OCI-LY3 (cell line): ENCODE measurements at regions not wholly inside any gene's neighbourhood (a gene's known extent, or its start where the extent isn't known, plus 50 kb on each side); places are given as distances from the start of the nearest gene placed in this dataset.

ENCODE experiments used
- H2AFZ ChIP-seq: fragments of 200-600, 300-600 bp; shearing (Covaris generic); 2 replicates; pipeline ENCODE4 v1.6.0; 2014; ENCODE audit warnings: antibody characterized with exemption, low read depth, low read length
- H3K27ac ChIP-seq: fragments of 200-600, 300-600 bp; sonication (generic); 2 replicates; pipeline ENCODE4 v1.5.1; 2014; ENCODE audit warnings: mild to moderate bottlenecking, low read length, moderate library complexity, mixed read lengths
- H3K27me3 ChIP-seq: fragments of 200-600, 300-600 bp; sonication (generic); 2 replicates; pipeline ENCODE4 v1.6.1; 2014; ENCODE audit warnings: low read depth, low read length, mixed read lengths
- H3K36me3 ChIP-seq: fragments of 200-600, 300-600 bp; sonication (generic); replicated peaks from 2 replicates; pipeline ENCODE3; 2014; ENCODE audit warnings: low read depth, low read length, mixed read lengths
- H3K4me1 ChIP-seq: fragments of 300-600, 200-600 bp; sonication (generic); 2 replicates; pipeline ENCODE4 v1.6.1; 2014; ENCODE audit warnings: low read length, mixed read lengths
- H3K4me2 ChIP-seq: fragments of 200-600, 300-600 bp; sonication (generic); 2 replicates; pipeline ENCODE4 v1.6.1; 2014; ENCODE audit warnings: low read length, mixed read lengths
- H3K4me3 ChIP-seq: fragments of 300-600, 200-600 bp; sonication (generic); 2 replicates; pipeline ENCODE4 v1.5.1; 2014; ENCODE audit warnings: antibody characterized with exemption, mild to moderate bottlenecking, low read length, moderate library complexity
- H3K79me2 ChIP-seq: fragments of 300-600, 200-600 bp; shearing (Covaris generic); 2 replicates; pipeline ENCODE4 v1.6.1; 2014; ENCODE audit warnings: mild to moderate bottlenecking, low read length, mixed read lengths
- H3K9ac ChIP-seq: fragments of 300-600, 200-600 bp; shearing (Covaris generic); 2 replicates; pipeline ENCODE4 v1.6.0; 2014; ENCODE audit warnings: mild to moderate bottlenecking, low read length, moderate library complexity
- H3K9me3 ChIP-seq: fragments of 200-600, 300-600 bp; shearing (Covaris generic); 2 replicates; pipeline ENCODE4 v1.6.1; 2014; ENCODE audit warnings: low read length, mixed read lengths; ENCODE audit not compliant: insufficient read depth
- H4K20me1 ChIP-seq: fragments of 200-600, 300-600 bp; sonication (generic); 2 replicates; pipeline ENCODE4 v1.6.1; 2016; ENCODE audit warnings: low read length, mixed read lengths; ENCODE audit not compliant: insufficient read depth
- CTCF ChIP-seq: fragments of 200-600, 300-600 bp; sonication (generic); IDR thresholded peaks from 2 replicates; pipeline ENCODE4 v1.5.1; 2014; ENCODE audit warnings: antibody characterized with exemption, low read length, low read depth
- EZH2phosphoT487 ChIP-seq: fragments of 200-600 bp; shearing (Covaris generic); IDR thresholded peaks from 2 replicates; pipeline ENCODE4 v1.6.1; 2018; ENCODE audit warnings: antibody characterized with exemption, mixed run types, low read depth

- H3K36me3 ChIP-seq: no peaks in the 10 kb centered on the region
These were observed 153.7 kb upstream of the TAC1 start for GRCh38 chr7:97578225-97578624.

DNA sequence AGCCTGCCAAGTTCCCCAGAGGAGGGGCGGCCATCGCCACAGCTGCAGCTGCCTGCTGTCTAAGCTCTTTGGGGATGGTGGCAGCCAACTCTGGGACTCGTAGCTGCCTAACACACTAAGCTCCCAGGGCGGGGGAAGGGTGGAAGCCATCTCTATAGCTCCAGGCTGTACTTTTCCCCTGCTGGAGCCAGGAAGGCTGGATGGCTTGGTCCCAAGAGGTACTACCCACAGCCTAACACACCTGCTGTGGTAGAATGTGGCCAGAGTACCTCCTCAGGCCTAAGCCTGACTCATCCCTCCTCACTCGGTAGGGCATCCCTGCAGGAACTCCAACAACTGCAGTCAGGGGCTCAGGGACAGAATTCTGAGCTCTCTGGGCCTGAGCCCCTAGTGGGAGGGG, 151.7 kb upstream of the TAC1 start:
- H3K9me3 ChIP-seq: no peaks in the 10 kb centered on the region
- no peak overlapping the region for H3K4me2 ChIP-seq
- no peaks in the 10 kb centered on the region for H3K4me1 ChIP-seq
- no peaks in the 10 kb centered on the region for H4K20me1 ChIP-seq
- H3K4me3 ChIP-seq: no peak overlapping the region
- no peak overlapping the region for H2AFZ ChIP-seq
- H3K27me3 ChIP-seq: no peaks in the 10 kb centered on the region
- H3K36me3 ChIP-seq: no peaks in the 10 kb centered on the region
- TF ChIP-seq CTCF: no peak
- TF ChIP-seq EZH2phosphoT487: no peak
- no peak overlapping the region for H3K27ac ChIP-seq
- H3K9ac ChIP-seq: no peak overlapping the region
- H3K79me2 ChIP-seq: no peaks in the 10 kb centered on the region

More at GRCh38 chr7:97578225-97578624, 153.7 kb upstream of the TAC1 start:
- TF ChIP-seq EZH2phosphoT487: no peak
- no peak for TF ChIP-seq CTCF
- Histone ChIP-seq H3K9ac (no peak overlapping the region), H3K4me2 (no peak overlapping the region), H3K9me3 (no peaks in the 10 kb centered on the region), H3K4me1 (no peaks in the 10 kb centered on the region), H2AFZ (no peak overlapping the region), H3K79me2 (no peaks in the 10 kb centered on the region), H4K20me1 (no peaks in the 10 kb centered on the region), H3K27ac (no peak overlapping the region), H3K27me3 (no peaks in the 10 kb centered on the region), H3K4me3 (no peak overlapping the region)

- no peaks in the 10 kb centered on the region for H4K20me1 ChIP-seq
- H3K9me3 ChIP-seq: no peaks in the 10 kb centered on the region
- TF ChIP-seq CTCF (no peak), EZH2phosphoT487 (no peak)
- no peak overlapping the region for H3K27ac ChIP-seq
- H3K27me3 ChIP-seq: peaks cover 12% of the 10 kb centered on the region
- no peak overlapping the region for H2AFZ ChIP-seq
- no peak overlapping the region for H3K4me3 ChIP-seq
- no peaks in the 10 kb centered on the region for H3K79me2 ChIP-seq
- no peaks in the 10 kb centered on the region for H3K4me1 ChIP-seq
- no peak overlapping the region for H3K4me2 ChIP-seq
- no peak overlapping the region for H3K9ac ChIP-seq
- no peaks in the 10 kb centered on the region for H3K36me3 ChIP-seq
These were observed 136.4 kb upstream of the TAC1 start for GRCh38 chr7:97595439-97595838.

DNA sequence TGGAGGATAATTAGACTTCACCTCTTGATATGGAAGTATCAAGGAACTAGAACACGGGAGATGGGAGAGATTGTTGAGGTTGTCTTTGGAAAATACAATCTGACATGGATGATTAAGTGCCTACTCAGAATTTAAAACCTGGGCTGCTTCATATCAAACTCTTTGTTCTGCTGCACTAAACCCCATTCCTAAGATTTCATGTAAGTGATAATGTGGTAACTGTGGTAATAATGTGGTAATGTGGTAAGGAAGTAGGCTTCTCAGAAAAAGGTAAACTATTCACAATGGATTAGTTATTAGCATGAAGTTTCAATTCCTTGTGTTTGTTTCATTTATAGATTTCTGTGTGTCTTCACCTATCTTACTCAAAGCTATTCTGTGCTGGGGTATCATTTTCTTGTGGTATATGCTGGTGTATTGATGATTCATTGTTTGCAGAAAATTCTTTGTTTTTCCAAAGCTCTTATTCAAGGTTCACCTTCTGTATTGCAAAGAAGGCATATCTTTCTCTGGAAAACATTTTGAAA, 129.9 kb upstream of the TAC1 start:
- no peak overlapping the region for H2AFZ ChIP-seq
- H4K20me1 ChIP-seq: peaks cover 12% of the 10 kb centered on the region; the same call in 1 of the 2 replicates
- TF ChIP-seq CTCF (no peak), EZH2phosphoT487 (no peak)

More for the DNA sequence above, 129.9 kb upstream of the TAC1 start:
- no peaks in the 10 kb centered on the region for H3K36me3 ChIP-seq
- no peaks in the 10 kb centered on the region for H3K79me2 ChIP-seq
- no peaks in the 10 kb centered on the region for H3K9me3 ChIP-seq
- H3K9ac ChIP-seq: no peak overlapping the region
- H3K4me1 ChIP-seq: peaks cover 13% of the 10 kb centered on the region
- no peak overlapping the region for H3K27ac ChIP-seq
- H3K4me2 ChIP-seq: peak overlapping the region; percentile 20
- H3K4me3 ChIP-seq: no peak overlapping the region
- H3K27me3 ChIP-seq: peaks cover 51% of the 10 kb centered on the region
